ENCODE measurements at regions not wholly inside any gene's neighbourhood (a gene's known extent, or its start where the extent isn't known, plus 50 kb on each side); places are given as distances from the start of the nearest gene placed in this dataset.

DNA sequence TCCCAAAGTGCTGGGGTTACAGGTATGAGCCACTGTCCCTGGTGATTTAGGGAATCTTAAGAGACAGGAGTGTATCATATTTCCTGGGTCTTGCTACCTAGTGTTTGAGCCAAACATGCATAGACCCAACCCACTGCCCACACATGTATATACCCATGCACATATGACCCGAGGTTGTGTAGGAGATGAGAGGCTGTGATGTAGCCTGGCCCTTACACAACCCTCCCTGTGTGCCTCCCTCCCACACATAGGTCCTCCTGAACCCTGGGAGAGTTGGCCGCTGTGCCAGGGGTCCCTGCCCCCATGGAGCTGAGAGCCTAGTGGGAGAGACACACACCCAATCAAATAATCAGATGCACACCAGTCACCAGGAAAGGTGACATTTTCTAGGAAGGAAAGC, 365.9 kb downstream of the ZNF536 start:
- WGBS (ENCODE audit: extremely low coverage, insufficient read length, low lambda C conversion rate): no CpG with 5 or more reads among the region's 2 CpGs
- no peak overlapping the region for H2BK15ac ChIP-seq (ENCODE audit: low read depth, low read length)
- H3K23me2 ChIP-seq (ENCODE audit: insufficient read length, low read depth, low read length, poor library complexity, severe bottlenecking): no peaks in the 10 kb centered on the region

More for the DNA sequence above, 365.9 kb downstream of the ZNF536 start:
- Histone ChIP-seq H3K18ac (ENCODE audit: insufficient read length, low read depth, low read length) (no peak overlapping the region), H3K27me3 (ENCODE audit: insufficient read depth, low read length) (no peaks in the 10 kb centered on the region), H2BK120ac (ENCODE audit: low read depth, low read length, poor library complexity, severe bottlenecking) (no peak overlapping the region), H3K79me2 (ENCODE audit: insufficient read depth, low read length) (no peaks in the 10 kb centered on the region), H2BK12ac (ENCODE audit: insufficient read length, low read depth, low read length) (no peak overlapping the region), H4K20me1 (ENCODE audit: control insufficient read depth, insufficient read depth, insufficient read length) (no peaks in the 10 kb centered on the region), H3K23ac (ENCODE audit: insufficient read length, low read depth, low read length) (no peak overlapping the region), H2AK5ac (ENCODE audit: insufficient read length, low read length) (no peak overlapping the region), H3K4ac (ENCODE audit: low read depth, low read length) (no peak overlapping the region), H2BK5ac (ENCODE audit: insufficient read length, low read length) (no peak overlapping the region), H3K56ac (ENCODE audit: insufficient read length, low read depth, low read length) (no peak overlapping the region), H2BK20ac (ENCODE audit: low read depth, low read length, poor library complexity, severe bottlenecking) (no peak overlapping the region), H2AFZ (ENCODE audit: low read length) (no peak overlapping the region), H4K91ac (ENCODE audit: insufficient read length, low read depth, low read length) (no peak overlapping the region), H3T11ph (ENCODE audit: low read length) (no peak overlapping the region), H4K5ac (ENCODE audit: insufficient read length, low read depth, low read length) (no peak overlapping the region), H3K14ac (ENCODE audit: insufficient read depth, low read length) (no peak overlapping the region), H3K4me1 (ENCODE audit: insufficient read depth, low read length) (no peaks in the 10 kb centered on the region), H3K79me1 (ENCODE audit: insufficient read depth, low read depth, low read length, poor library complexity, severe bottlenecking) (no peaks in the 10 kb centered on the region), H3K4me2 (ENCODE audit: insufficient read depth, insufficient read length, low read length) (no peak overlapping the region), H3K9ac (ENCODE audit: extremely low read depth, insufficient read length, low read length) (no peak overlapping the region), H4K8ac (replicated peaks; ENCODE audit: insufficient read length, low read depth, low read length) (no peak overlapping the region), H3K27ac (ENCODE audit: insufficient read length, low read depth, low read length) (no peak overlapping the region), H3K9me3 (ENCODE audit: control insufficient read depth, low read depth, low read length) (no peaks in the 10 kb centered on the region)
- H3K27me3 Mint-ChIP-seq (ENCODE audit: low read depth): peaks cover 2% of the 10 kb centered on the region; the same call in 1 of the 2 replicates
- H3K27ac Mint-ChIP-seq: no peak overlapping the region
- H3K36me3 Mint-ChIP-seq (ENCODE audit: insufficient read depth in 1 of 3, low read depth in 3 of 3): no peaks in the 10 kb centered on the region
- no peak overlapping the region for H3K4me3 Mint-ChIP-seq
- no peaks in the 10 kb centered on the region; a peak in 1 of 5 replicates for H3K9me3 Mint-ChIP-seq
- DNase-seq: no peak
- H3K4me1 Mint-ChIP-seq: peaks cover 9% of the 10 kb centered on the region in 2 experiments
- TF ChIP-seq, protein P1, sequence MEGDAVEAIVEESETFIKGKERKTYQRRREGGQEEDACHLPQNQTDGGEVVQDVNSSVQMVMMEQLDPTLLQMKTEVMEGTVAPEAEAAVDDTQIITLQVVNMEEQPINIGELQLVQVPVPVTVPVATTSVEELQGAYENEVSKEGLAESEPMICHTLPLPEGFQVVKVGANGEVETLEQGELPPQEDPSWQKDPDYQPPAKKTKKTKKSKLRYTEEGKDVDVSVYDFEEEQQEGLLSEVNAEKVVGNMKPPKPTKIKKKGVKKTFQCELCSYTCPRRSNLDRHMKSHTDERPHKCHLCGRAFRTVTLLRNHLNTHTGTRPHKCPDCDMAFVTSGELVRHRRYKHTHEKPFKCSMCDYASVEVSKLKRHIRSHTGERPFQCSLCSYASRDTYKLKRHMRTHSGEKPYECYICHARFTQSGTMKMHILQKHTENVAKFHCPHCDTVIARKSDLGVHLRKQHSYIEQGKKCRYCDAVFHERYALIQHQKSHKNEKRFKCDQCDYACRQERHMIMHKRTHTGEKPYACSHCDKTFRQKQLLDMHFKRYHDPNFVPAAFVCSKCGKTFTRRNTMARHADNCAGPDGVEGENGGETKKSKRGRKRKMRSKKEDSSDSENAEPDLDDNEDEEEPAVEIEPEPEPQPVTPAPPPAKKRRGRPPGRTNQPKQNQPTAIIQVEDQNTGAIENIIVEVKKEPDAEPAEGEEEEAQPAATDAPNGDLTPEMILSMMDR (conservative IDR thresholded peaks at IDR 0.05): no peak

Measured in H9 (cell line).